ENCODE measurements at regions not wholly inside any gene's neighbourhood (a gene's known extent, or its start where the extent isn't known, plus 50 kb on each side); places are given as distances from the start of the nearest gene placed in this dataset.

GRCh38 chr14:85766295-85766694, 236.4 kb downstream of the FLRT2 start:
- Histone ChIP-seq H3K79me2 (replicated peaks; ENCODE audit: insufficient read depth, low read length) (no peaks in the 10 kb centered on the region), H2AFZ (ENCODE audit: low read depth, low read length) (no peak overlapping the region), H3K9me3 (ENCODE audit: low read length) (no peaks in the 10 kb centered on the region), H3K27ac (ENCODE audit: low read length) (no peak overlapping the region), H3K9ac (ENCODE audit: low read length) (no peak overlapping the region), H3K4me3 (ENCODE audit: low read length) (no peak overlapping the region), H3K4me2 (ENCODE audit: low read length) (no peak overlapping the region), H3K27me3 (ENCODE audit: insufficient read depth, low read depth, low read length) (no peaks in the 10 kb centered on the region), H3F3A (ENCODE audit: insufficient read depth, low read length, poor library complexity, severe bottlenecking) (no peaks in the 10 kb centered on the region), H4K20me1 (ENCODE audit: insufficient read depth) (no peaks in the 10 kb centered on the region), H3K9me2 (ENCODE audit: insufficient read depth, low read length) (no peaks in the 10 kb centered on the region), H3K36me3 (ENCODE audit: insufficient read depth, low read length) (no peaks in the 10 kb centered on the region)
- TF ChIP-seq TAF1 (IDR thresholded peaks at IDR 0.05; ENCODE audit: low read depth), result no peak
- no peak for TF ChIP-seq EZH2 (IDR thresholded peaks at IDR 0.05; ENCODE audit: borderline replicate concordance, insufficient read depth, low read length, poor library complexity, severe bottlenecking)
- TF ChIP-seq, protein P1, sequence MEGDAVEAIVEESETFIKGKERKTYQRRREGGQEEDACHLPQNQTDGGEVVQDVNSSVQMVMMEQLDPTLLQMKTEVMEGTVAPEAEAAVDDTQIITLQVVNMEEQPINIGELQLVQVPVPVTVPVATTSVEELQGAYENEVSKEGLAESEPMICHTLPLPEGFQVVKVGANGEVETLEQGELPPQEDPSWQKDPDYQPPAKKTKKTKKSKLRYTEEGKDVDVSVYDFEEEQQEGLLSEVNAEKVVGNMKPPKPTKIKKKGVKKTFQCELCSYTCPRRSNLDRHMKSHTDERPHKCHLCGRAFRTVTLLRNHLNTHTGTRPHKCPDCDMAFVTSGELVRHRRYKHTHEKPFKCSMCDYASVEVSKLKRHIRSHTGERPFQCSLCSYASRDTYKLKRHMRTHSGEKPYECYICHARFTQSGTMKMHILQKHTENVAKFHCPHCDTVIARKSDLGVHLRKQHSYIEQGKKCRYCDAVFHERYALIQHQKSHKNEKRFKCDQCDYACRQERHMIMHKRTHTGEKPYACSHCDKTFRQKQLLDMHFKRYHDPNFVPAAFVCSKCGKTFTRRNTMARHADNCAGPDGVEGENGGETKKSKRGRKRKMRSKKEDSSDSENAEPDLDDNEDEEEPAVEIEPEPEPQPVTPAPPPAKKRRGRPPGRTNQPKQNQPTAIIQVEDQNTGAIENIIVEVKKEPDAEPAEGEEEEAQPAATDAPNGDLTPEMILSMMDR (IDR thresholded peaks at IDR 0.05; ENCODE audit: poor library complexity, severe bottlenecking), result no peak
- no peak for TF ChIP-seq RAD21 (conservative IDR thresholded peaks at IDR 0.05)
- TF ChIP-seq POLR2AphosphoS5 (IDR thresholded peaks at IDR 0.05), result no peak

DNA sequence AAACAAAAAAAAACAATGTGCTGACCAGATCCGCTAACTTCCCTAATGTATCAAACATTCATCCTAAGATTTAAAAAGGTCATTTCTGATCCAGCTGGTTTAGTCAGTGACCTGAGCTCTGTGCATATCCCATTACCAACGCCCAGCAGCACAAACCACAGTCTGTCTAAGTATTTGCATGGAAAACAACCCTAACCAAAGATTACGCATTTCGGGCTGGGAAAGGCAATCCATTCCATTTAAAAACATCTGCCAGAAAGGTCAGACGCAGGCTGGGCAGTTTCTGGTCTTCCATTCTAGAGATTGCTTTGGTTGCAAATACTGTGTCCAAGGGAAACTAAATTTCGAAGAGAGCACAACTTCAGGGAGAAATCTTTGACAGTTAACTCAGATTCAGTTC, 234.9 kb downstream of the FLRT2 start:
- H4K20me1 ChIP-seq (ENCODE audit: insufficient read depth), result no peaks in the 10 kb centered on the region
- H3K9me3 ChIP-seq (ENCODE audit: low read length), result no peaks in the 10 kb centered on the region
- H3K27me3 ChIP-seq (ENCODE audit: insufficient read depth, low read depth, low read length), result no peaks in the 10 kb centered on the region
- H3K4me3 ChIP-seq (ENCODE audit: low read length), result no peak overlapping the region
- H2AFZ ChIP-seq (ENCODE audit: low read depth, low read length), result no peak overlapping the region
- no peak overlapping the region for H3K9ac ChIP-seq (ENCODE audit: low read length)
- H3K79me2 ChIP-seq (replicated peaks; ENCODE audit: insufficient read depth, low read length), result no peaks in the 10 kb centered on the region
- H3F3A ChIP-seq (ENCODE audit: insufficient read depth, low read length, poor library complexity, severe bottlenecking), result no peaks in the 10 kb centered on the region
- no peaks in the 10 kb centered on the region for H3K36me3 ChIP-seq (ENCODE audit: insufficient read depth, low read length)
- no peak overlapping the region for H3K4me2 ChIP-seq (ENCODE audit: low read length)
- no peak overlapping the region for H3K27ac ChIP-seq (ENCODE audit: low read length)
- no peaks in the 10 kb centered on the region for H3K9me2 ChIP-seq (ENCODE audit: insufficient read depth, low read length)
- TF ChIP-seq REST (IDR thresholded peaks at IDR 0.05; ENCODE audit: borderline replicate concordance) (no peak), EP300 (conservative IDR thresholded peaks at IDR 0.05; ENCODE audit: poor library complexity, severe bottlenecking) (no peak), TAF1 (IDR thresholded peaks at IDR 0.05; ENCODE audit: low read depth) (no peak), MXI1 (conservative IDR thresholded peaks at IDR 0.05; ENCODE audit: poor library complexity, severe bottlenecking) (no peak), RAD21 (conservative IDR thresholded peaks at IDR 0.05) (no peak), POLR2AphosphoS5 (IDR thresholded peaks at IDR 0.05) (no peak), SMC3 (conservative IDR thresholded peaks at IDR 0.05; ENCODE audit: poor library complexity) (no peak)
- TF ChIP-seq, protein P1 (IDR thresholded peaks at IDR 0.05; ENCODE audit: poor library complexity, severe bottlenecking), result no peak
